A549 (cell line): ENCODE measurements at regions not wholly inside any gene's neighbourhood (a gene's known extent, or its start where the extent isn't known, plus 50 kb on each side); places are given as distances from the start of the nearest gene placed in this dataset.

Experiments used
- ATAC-seq, 2 experiments: fragments of 200-7000 bp in 1 of 2; fragments of >200 bp in 1 of 2; cut with Nextera tagmentation in 1 of 2; cut with Tn5 transposase in 1 of 2; 3 replicates each; pipeline versions ENCODE4 v1.8.0 to v1.9.1; 2018 to 2020; ENCODE audit warnings: mild to moderate bottlenecking in 1 of 2, moderate library complexity in 1 of 2
- CTCF ChIA-PET: fragments of 300-600 bp; sonication (Branson Sonifier 250); formaldehyde crosslinking; extraction: SDS; loops from one replicate; lab custom pipeline; 2021; ENCODE audit warnings: antibody characterized with exemption, inconsistent platforms; lab: Yijun Ruan, JAX
- POLR2A ChIA-PET: fragments of 350-600 bp; formaldehyde crosslinking; extraction: SDS; loops from one replicate; lab custom pipeline; 2021; ENCODE audit warnings: antibody characterized with exemption, inconsistent platforms; lab: Yijun Ruan, JAX
- DNase-seq, 2 experiments: peaks; one replicate each; pipeline versions ENCODE4 v3.0.0 to v3.0.0-alpha.2; 2011 to 2016; ENCODE audit warnings: low read depth in 1 of 2, low spot score in 1 of 2
- FAIRE-seq: peaks from 2 replicates; lab custom pipeline; 2011; peaks lifted over from hg19 to GRCh38; lab: Jason Lieb, UNC
- H3K27ac ChIP-seq, 2 experiments: fragments of >200 bp; sonication (Bioruptor Twin); formaldehyde crosslinking; 3 replicates each; pipeline ENCODE4 v1.5.1; 2016 to 2017
- H3K4me1 ChIP-seq: fragments of >200 bp; sonication (Bioruptor Twin); formaldehyde crosslinking; 3 replicates; pipeline ENCODE4 v1.6.1; 2016
- H3K4me2 ChIP-seq: fragments of >200 bp; sonication (Bioruptor Twin); formaldehyde crosslinking; 3 replicates; pipeline ENCODE4 v1.6.1; 2016
- H3K4me3 ChIP-seq: fragments of >200 bp; sonication (Bioruptor Twin); formaldehyde crosslinking; 3 replicates; pipeline ENCODE4 v1.5.1; 2016
- H3K9me3 ChIP-seq: fragments of >200 bp; sonication (Bioruptor Twin); formaldehyde crosslinking; 3 replicates; pipeline ENCODE4 v1.6.1; 2016
- BHLHE40 ChIP-seq: IDR thresholded peaks from 2 replicates; pipeline ENCODE4 v1.6.1; 2012; ENCODE audit warnings: low read depth, low read length, inconsistent platforms
- CBX2 ChIP-seq: fragments of 200-600 bp; sonication (generic); IDR thresholded peaks from 2 replicates; pipeline ENCODE4 v1.6.1; 2016; ENCODE audit warnings: low read depth, mild to moderate bottlenecking, borderline replicate concordance
- CBX8 ChIP-seq: fragments of 200-600 bp; sonication (generic); IDR thresholded peaks from 2 replicates; pipeline ENCODE4 v1.6.1; 2016
- CEBPB ChIP-seq, 2 experiments: fragments of >200 bp in 1 of 2; sonication (Bioruptor Twin) in 1 of 2; formaldehyde crosslinking in 1 of 2; IDR thresholded peaks; 2 replicates each; pipeline ENCODE4 v1.6.1; 2012 to 2016
- CHD2 ChIP-seq: fragments of 150-350 bp; IDR thresholded peaks from 2 replicates; pipeline ENCODE4 v1.6.1; 2014; ENCODE audit warnings: low read length; ENCODE audit not compliant: partially characterized antibody
- CHD4 ChIP-seq: fragments of 200-600 bp; sonication (generic); IDR thresholded peaks from 2 replicates; pipeline ENCODE4 v1.6.1; 2016; ENCODE audit warnings: antibody characterized with exemption, mild to moderate bottlenecking, borderline replicate concordance
- EHF ChIP-seq: fragments of 250-450 bp; sonication (Bioruptor Pico); IDR thresholded peaks from 2 replicates; pipeline ENCODE4 v1.5.0; 2020; ENCODE audit warnings: mild to moderate bottlenecking
- FOSL2 ChIP-seq, 2 experiments: fragments of 450-650 bp in 1 of 2; fragments of >200 bp in 1 of 2; sonication (Bioruptor Twin) in 1 of 2; formaldehyde crosslinking; IDR thresholded peaks; 2 replicates each; pipeline versions ENCODE4 v1.5.0 to v1.6.1; 2016 to 2020; ENCODE audit warnings: mild to moderate bottlenecking in 1 of 2, moderate library complexity in 1 of 2
- GATA3 ChIP-seq: IDR thresholded peaks from 2 replicates; pipeline ENCODE4 v1.6.1; 2012; ENCODE audit warnings: borderline replicate concordance
- HDAC2 ChIP-seq: fragments of 200-600 bp; sonication (generic); IDR thresholded peaks from 2 replicates; pipeline ENCODE4 v1.6.1; 2016
- HOXB13 ChIP-seq: fragments of 250-450 bp; sonication (Bioruptor Pico); IDR thresholded peaks from 2 replicates; pipeline ENCODE4 v1.5.0; 2020; ENCODE audit warnings: low read depth, mild to moderate bottlenecking, moderate library complexity
- HOXB5 ChIP-seq: fragments of 250-450 bp; sonication (Bioruptor Pico); IDR thresholded peaks from 2 replicates; pipeline ENCODE4 v1.5.0; 2020; ENCODE audit warnings: mild to moderate bottlenecking, moderate library complexity
- KDM1A ChIP-seq: fragments of 200-600 bp; sonication (generic); IDR thresholded peaks from 2 replicates; pipeline ENCODE4 v1.6.1; 2016; ENCODE audit warnings: low read depth, mild to moderate bottlenecking
- KDM5A ChIP-seq: fragments of 200-600 bp; sonication (generic); IDR thresholded peaks from 2 replicates; pipeline ENCODE4 v1.6.1; 2016; ENCODE audit warnings: antibody characterized with exemption, mild to moderate bottlenecking
- MYC ChIP-seq: IDR thresholded peaks from 2 replicates; pipeline ENCODE4 v1.6.1; 2012; ENCODE audit warnings: mild to moderate bottlenecking, inconsistent platforms, low read length, improper control_type of control experiment, borderline replicate concordance
- NFE2L2 ChIP-seq: fragments of 150-350 bp; conservative IDR thresholded peaks from 2 replicates; pipeline ENCODE4 v1.6.1; 2014; ENCODE audit warnings: low read length
- NR3C1 ChIP-seq: fragments of >200 bp; sonication (Bioruptor Twin); formaldehyde crosslinking; IDR thresholded peaks from 3 replicates; pipeline ENCODE4 v1.6.1; 2017
- PHF8 ChIP-seq: fragments of 200-600 bp; sonication (generic); IDR thresholded peaks from 2 replicates; pipeline ENCODE4 v1.6.1; 2016; ENCODE audit warnings: low read depth, mild to moderate bottlenecking, antibody characterized with exemption, moderate library complexity, borderline replicate concordance
- POLR2A ChIP-seq: IDR thresholded peaks from 2 replicates; pipeline ENCODE4 v1.6.1; 2012; ENCODE audit warnings: mild to moderate bottlenecking, low read length
- POLR2AphosphoS2 ChIP-seq: conservative IDR thresholded peaks from 2 replicates; pipeline ENCODE4 v1.6.1; 2012; ENCODE audit warnings: low read length, improper control_type of control experiment, inconsistent platforms
- RAD21 ChIP-seq, 2 experiments: fragments of >200 bp in 1 of 2; sonication (Bioruptor Twin) in 1 of 2; formaldehyde crosslinking in 1 of 2; IDR thresholded peaks in 1 of 2; conservative IDR thresholded peaks in 1 of 2; 2 replicates in 1 of 2; 3 replicates in 1 of 2; pipeline ENCODE4 v1.6.1; 2012 to 2018; ENCODE audit warnings: inconsistent platforms in 1 of 2
- RCOR1 ChIP-seq: fragments of 150-350 bp; IDR thresholded peaks from 2 replicates; pipeline ENCODE4 v1.6.1; 2014; ENCODE audit warnings: antibody characterized with exemption, low read length, low read depth
- RFX5 ChIP-seq: fragments of 450-650 bp; IDR thresholded peaks from 2 replicates; pipeline ENCODE4 v1.7.1; 2014; ENCODE audit warnings: antibody characterized with exemption, mild to moderate bottlenecking, moderate library complexity
- SMC3 ChIP-seq: fragments of >200 bp; sonication (Bioruptor Twin); formaldehyde crosslinking; IDR thresholded peaks from 3 replicates; pipeline ENCODE4 v1.6.1; 2018; ENCODE audit warnings: inconsistent platforms
- SREBF2 ChIP-seq: fragments of 450-650 bp; IDR thresholded peaks from 2 replicates; pipeline ENCODE4 v1.6.1; 2014; ENCODE audit warnings: mild to moderate bottlenecking, moderate library complexity
- TFCP2L1 ChIP-seq: fragments of 250-450 bp; sonication (Bioruptor Pico); IDR thresholded peaks from 2 replicates; pipeline ENCODE4 v1.5.0; 2021; ENCODE audit warnings: mild to moderate bottlenecking
- TP53 ChIP-seq: fragments of 250-450 bp; sonication (Bioruptor Pico); IDR thresholded peaks from 2 replicates; pipeline ENCODE4 v1.5.0; 2021; ENCODE audit warnings: mild to moderate bottlenecking, moderate library complexity
- ZFP36 ChIP-seq: fragments of 450-650 bp; IDR thresholded peaks from 2 replicates; pipeline ENCODE4 v1.6.1; 2014; ENCODE audit warnings: borderline replicate concordance; ENCODE audit not compliant: partially characterized antibody
- ZNF302 ChIP-seq: fragments of 250-450 bp; sonication (Bioruptor Pico); IDR thresholded peaks from 2 replicates; pipeline ENCODE4 v1.9.0; 2021; ENCODE audit warnings: inconsistent platforms, mild to moderate bottlenecking, moderate library complexity
- WGBS: methylation state at CpG from one replicate; pipeline ENCODE4 v1.1.6; 2017; ENCODE audit errors: missing lambda C conversion rate; 5-methylcytosine and 5-hydroxymethylcytosine counted together
- TF ChIP-seq, protein P1 (sequence below): fragments of >200 bp; sonication (Bioruptor Twin); formaldehyde crosslinking; IDR thresholded peaks from 2 replicates; pipeline ENCODE4 v1.6.1; 2016
- TF ChIP-seq, protein P2 (sequence below): IDR thresholded peaks from 2 replicates; pipeline ENCODE4 v1.6.1; 2012
- TF ChIP-seq, protein P3 (sequence below): fragments of >200 bp; sonication (Bioruptor Twin); formaldehyde crosslinking; IDR thresholded peaks from 3 replicates; pipeline ENCODE4 v1.5.1; 2016
- TF ChIP-seq, protein P4 (sequence below): fragments of 150-350 bp; IDR thresholded peaks from 2 replicates; pipeline ENCODE4 v1.6.1; 2014; ENCODE audit warnings: low read depth, mild to moderate bottlenecking, low read length

DNA sequence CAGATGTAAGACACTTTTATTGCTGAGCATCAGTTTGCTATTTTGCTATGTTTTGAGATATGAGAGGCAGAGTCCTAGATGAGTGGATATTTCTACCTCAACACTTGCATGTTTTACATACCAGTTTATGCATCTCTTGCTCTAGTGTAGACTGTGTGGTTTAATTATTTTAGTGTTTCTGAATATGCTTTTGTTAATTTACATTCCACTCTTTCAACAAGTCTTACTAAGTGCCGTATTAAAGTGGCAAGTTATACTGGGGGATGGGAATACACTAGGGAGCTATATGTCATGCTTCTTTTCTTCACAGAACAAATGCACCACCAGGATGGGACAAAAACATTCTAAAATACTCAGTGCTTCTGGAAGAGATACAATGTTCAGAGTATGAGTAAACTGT lies 507.7 kb upstream of the PRMT6 start:
- ATAC-seq: no peak
- Histone ChIP-seq H3K4me1 (no peaks in the 10 kb centered on the region), H3K4me3 (no peak overlapping the region), H3K4me2 (no peak overlapping the region), H3K27ac (no peak overlapping the region), H3K9me3 (no peaks in the 10 kb centered on the region)
- POLR2A ChIA-PET: no interaction called here
- no peak for FAIRE-seq
- CTCF ChIA-PET: no interaction called here
- TF ChIP-seq, protein P1, sequence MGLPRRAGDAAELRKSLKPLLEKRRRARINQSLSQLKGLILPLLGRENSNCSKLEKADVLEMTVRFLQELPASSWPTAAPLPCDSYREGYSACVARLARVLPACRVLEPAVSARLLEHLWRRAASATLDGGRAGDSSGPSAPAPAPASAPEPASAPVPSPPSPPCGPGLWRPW: no peak
- TF ChIP-seq CEBPB (IDR thresholded peaks at IDR 0.05): no peak
- no peak for TF ChIP-seq BHLHE40
- no peak for TF ChIP-seq MYC
- no peak for DNase-seq
- 43% methylated on average over 1 of the region's 1 CpG for WGBS

DNA sequence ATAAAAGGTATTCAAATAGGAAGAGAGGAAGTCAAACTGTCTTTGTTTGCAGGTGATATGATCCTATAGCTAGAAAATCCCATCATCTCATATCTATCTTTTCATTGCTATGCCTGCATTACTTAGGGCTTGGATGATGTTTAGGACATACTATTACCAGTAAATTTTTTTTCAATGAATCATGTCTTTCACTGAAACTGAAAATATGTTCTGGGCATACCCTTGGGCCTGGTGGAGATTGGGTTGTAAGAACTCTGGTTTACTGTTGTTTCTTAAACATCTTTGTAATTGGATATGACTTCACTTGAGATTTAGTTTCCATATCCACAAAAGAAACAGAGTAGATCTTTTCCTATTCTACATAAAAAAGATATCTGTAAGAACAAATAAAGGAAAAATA lies 502.2 kb upstream of the PRMT6 start:
- H3K4me2 ChIP-seq: no peak overlapping the region
- H3K27ac ChIP-seq: no peak overlapping the region
- no peaks in the 10 kb centered on the region for H3K4me1 ChIP-seq
- no peak for TF ChIP-seq RCOR1
- TF ChIP-seq ZFP36: no peak
- TF ChIP-seq HOXB13 (CRISPR knock-in tag): no peak
- TF ChIP-seq CHD4: no peak
- no peak for TF ChIP-seq KDM5A
- TF ChIP-seq CHD2: no peak
- TF ChIP-seq HDAC2: no peak
- no peak for TF ChIP-seq KDM1A
- no peak for TF ChIP-seq TP53 (CRISPR knock-in tag)
- TF ChIP-seq RAD21 (conservative IDR thresholded peaks at IDR 0.05 in 1 of 2, IDR thresholded peaks at IDR 0.05 in 1 of 2): no peak
- TF ChIP-seq POLR2AphosphoS2: no peak
- TF ChIP-seq EHF (CRISPR knock-in tag): no peak
- no peak for TF ChIP-seq ZNF302 (CRISPR knock-in tag)
- TF ChIP-seq CBX8: no peak
- no peak for TF ChIP-seq RFX5
- TF ChIP-seq TFCP2L1 (CRISPR knock-in tag): no peak
- TF ChIP-seq HOXB5 (CRISPR knock-in tag): no peak
- POLR2A ChIA-PET: no interaction called here
- no peak for FAIRE-seq
- no peaks in the 10 kb centered on the region for H3K9me3 ChIP-seq
- no peak overlapping the region for H3K4me3 ChIP-seq
- CTCF ChIA-PET: no interaction called here
- no peak for ATAC-seq
- no peak for DNase-seq

DNA sequence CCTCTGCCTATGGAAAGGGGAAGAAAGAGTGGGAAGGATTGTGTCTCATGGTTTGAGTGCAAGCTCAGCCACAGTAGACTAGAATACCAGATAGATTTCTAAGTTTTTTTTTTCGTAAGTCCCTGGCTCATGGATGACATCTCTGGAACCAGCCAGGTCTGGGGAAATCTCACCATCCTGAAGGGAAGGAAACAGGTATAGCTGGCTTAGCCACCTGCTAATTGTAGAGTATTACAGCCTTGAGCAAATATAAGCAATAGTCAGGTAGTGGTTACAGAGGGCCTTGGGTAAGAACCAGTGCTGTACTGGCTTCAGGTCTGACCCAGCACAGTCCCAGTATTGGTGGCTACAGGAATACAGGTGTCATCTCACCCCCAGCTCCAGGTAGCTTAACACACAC lies 500.9 kb upstream of the PRMT6 start:
- H3K4me1 ChIP-seq: no peaks in the 10 kb centered on the region
- no peaks in the 10 kb centered on the region for H3K9me3 ChIP-seq
- no peak for ATAC-seq
- ChIA-PET POLR2A (no interaction called here), CTCF (no interaction called here)
- no peak overlapping the region for H3K4me2 ChIP-seq
- 0% methylated on average over 1 of the region's 1 CpG for WGBS
- FAIRE-seq: no peak
- TF ChIP-seq CBX2 (no peak), FOSL2 (IDR thresholded peaks at IDR 0.05) (no peak), FOSL2 (CRISPR knock-in tag; IDR thresholded peaks at IDR 0.05) (no peak), RCOR1 (no peak), POLR2AphosphoS2 (no peak), SREBF2 (no peak), EHF (CRISPR knock-in tag) (no peak)
- H3K27ac ChIP-seq: no peak overlapping the region
- no peak for DNase-seq
- no peak overlapping the region for H3K4me3 ChIP-seq

DNA sequence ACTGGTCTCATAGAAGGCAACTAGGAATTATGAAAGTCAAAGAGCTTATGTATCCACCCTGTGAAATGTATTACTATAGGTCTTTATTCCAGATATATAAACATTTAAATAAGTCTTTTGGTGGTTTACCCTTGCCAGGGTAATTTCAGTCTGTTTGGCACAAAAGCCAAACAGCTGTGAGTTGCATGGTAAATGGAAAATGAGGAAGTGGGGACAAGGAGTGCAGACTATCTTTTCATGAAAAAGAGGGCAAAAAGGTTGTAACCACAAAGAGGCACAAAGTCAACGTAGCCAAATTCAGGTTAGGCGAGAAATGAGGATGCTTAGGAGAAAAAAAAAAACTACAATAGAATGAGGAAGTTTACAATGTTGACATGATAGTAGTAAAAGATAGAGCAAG lies 492.3 kb upstream of the PRMT6 start:
- FAIRE-seq: no peak
- no peaks in the 10 kb centered on the region for H3K9me3 ChIP-seq
- H3K4me3 ChIP-seq: no peak overlapping the region
- no peaks in the 10 kb centered on the region for H3K4me1 ChIP-seq
- DNase-seq: no peak
- ATAC-seq: no peak
- no peak overlapping the region for H3K27ac ChIP-seq
- POLR2A ChIA-PET: no interaction called here
- no peak overlapping the region for H3K4me2 ChIP-seq
- 5% methylated on average over 2 of the region's 2 CpGs for WGBS
- CTCF ChIA-PET: no interaction called here
- TF ChIP-seq, protein P2, sequence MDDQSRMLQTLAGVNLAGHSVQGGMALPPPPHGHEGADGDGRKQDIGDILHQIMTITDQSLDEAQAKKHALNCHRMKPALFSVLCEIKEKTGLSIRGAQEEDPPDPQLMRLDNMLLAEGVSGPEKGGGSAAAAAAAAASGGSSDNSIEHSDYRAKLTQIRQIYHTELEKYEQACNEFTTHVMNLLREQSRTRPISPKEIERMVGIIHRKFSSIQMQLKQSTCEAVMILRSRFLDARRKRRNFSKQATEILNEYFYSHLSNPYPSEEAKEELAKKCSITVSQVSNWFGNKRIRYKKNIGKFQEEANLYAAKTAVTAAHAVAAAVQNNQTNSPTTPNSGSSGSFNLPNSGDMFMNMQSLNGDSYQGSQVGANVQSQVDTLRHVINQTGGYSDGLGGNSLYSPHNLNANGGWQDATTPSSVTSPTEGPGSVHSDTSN: no peak
- TF ChIP-seq POLR2A (no peak), KDM5A (no peak), GATA3 (no peak), NR3C1 (no peak), ZFP36 (no peak), SMC3 (no peak), PHF8 (no peak), NFE2L2 (no peak)
- TF ChIP-seq, protein P3, sequence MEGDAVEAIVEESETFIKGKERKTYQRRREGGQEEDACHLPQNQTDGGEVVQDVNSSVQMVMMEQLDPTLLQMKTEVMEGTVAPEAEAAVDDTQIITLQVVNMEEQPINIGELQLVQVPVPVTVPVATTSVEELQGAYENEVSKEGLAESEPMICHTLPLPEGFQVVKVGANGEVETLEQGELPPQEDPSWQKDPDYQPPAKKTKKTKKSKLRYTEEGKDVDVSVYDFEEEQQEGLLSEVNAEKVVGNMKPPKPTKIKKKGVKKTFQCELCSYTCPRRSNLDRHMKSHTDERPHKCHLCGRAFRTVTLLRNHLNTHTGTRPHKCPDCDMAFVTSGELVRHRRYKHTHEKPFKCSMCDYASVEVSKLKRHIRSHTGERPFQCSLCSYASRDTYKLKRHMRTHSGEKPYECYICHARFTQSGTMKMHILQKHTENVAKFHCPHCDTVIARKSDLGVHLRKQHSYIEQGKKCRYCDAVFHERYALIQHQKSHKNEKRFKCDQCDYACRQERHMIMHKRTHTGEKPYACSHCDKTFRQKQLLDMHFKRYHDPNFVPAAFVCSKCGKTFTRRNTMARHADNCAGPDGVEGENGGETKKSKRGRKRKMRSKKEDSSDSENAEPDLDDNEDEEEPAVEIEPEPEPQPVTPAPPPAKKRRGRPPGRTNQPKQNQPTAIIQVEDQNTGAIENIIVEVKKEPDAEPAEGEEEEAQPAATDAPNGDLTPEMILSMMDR: no peak
- TF ChIP-seq, protein P4, sequence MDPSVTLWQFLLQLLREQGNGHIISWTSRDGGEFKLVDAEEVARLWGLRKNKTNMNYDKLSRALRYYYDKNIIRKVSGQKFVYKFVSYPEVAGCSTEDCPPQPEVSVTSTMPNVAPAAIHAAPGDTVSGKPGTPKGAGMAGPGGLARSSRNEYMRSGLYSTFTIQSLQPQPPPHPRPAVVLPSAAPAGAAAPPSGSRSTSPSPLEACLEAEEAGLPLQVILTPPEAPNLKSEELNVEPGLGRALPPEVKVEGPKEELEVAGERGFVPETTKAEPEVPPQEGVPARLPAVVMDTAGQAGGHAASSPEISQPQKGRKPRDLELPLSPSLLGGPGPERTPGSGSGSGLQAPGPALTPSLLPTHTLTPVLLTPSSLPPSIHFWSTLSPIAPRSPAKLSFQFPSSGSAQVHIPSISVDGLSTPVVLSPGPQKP: no peak
